HepG2 (cell line): ENCODE measurements at regions not wholly inside any gene's neighbourhood (a gene's known extent, or its start where the extent isn't known, plus 50 kb on each side); places are given as distances from the start of the nearest gene placed in this dataset.

Source experiments
- ATAC-seq: fragments of 200-7000 bp; cut with Tn5 transposase; 3 replicates; pipeline ENCODE4 v1.9.1; 2020; ENCODE audit warnings: mild to moderate bottlenecking, moderate library complexity
- BruUV-seq: library from RNA; stranded (reverse); fragments of 400-500 nt; replicated peaks from 2 replicates; lab custom pipeline; 2021; lab: Mats Ljungman, UMichigan
- CTCF ChIA-PET: fragments of 300-600 bp; formaldehyde crosslinking; extraction: SDS; loops from one replicate; lab custom pipeline; 2021; ENCODE audit warnings: low total read pairs, inconsistent platforms, low intra/inter-chr PET ratio; lab: Yijun Ruan, JAX
- POLR2A ChIA-PET: fragments of 350-600 bp; sonication (Branson Sonifier 250); formaldehyde crosslinking; loops from one replicate; lab custom pipeline; 2020; ENCODE audit warnings: antibody characterized with exemption, inconsistent platforms; lab: Yijun Ruan, JAX
- DNase-seq: peaks from one replicate; pipeline ENCODE4 v3.0.0-alpha.2; 2015; ENCODE audit warnings: low spot score
- FAIRE-seq: peaks from 3 replicates; lab custom pipeline; 2011; peaks lifted over from hg19 to GRCh38; lab: Jason Lieb, UNC
- H2AFZ ChIP-seq: one replicate; pipeline ENCODE4 v1.6.1; 2011; ENCODE audit warnings: low read length, inconsistent platforms
- H3K27ac ChIP-seq: fragments of 300-600 bp; 3 replicates; pipeline ENCODE4 v1.8.0; 2011; ENCODE audit warnings: mixed run types, mild to moderate bottlenecking, mixed read lengths, low read length, inconsistent platforms; ENCODE audit not compliant: insufficient read depth; ENCODE audit errors: extremely low read length
- H3K27me3 ChIP-seq, 2 experiments: fragments of 200-600 bp in 1 of 2; 2 replicates in 1 of 2; 3 replicates in 1 of 2; pipeline versions ENCODE4 v1.6.0 to v1.8.0; 2011; ENCODE audit warnings: low read length in 2 of 2, mild to moderate bottlenecking in 2 of 2, moderate library complexity in 2 of 2, inconsistent platforms in 1 of 2; ENCODE audit not compliant: insufficient read depth in 2 of 2, control insufficient read depth in 1 of 2
- H3K36me3 ChIP-seq, 2 experiments: fragments of 200-600 bp in 1 of 2; replicated peaks in 1 of 2; 2 replicates in 1 of 2; 3 replicates in 1 of 2; pipeline versions ENCODE4 v1.5.1 to v1.8.0; 2011; ENCODE audit warnings: low read length in 2 of 2, inconsistent platforms in 1 of 2; ENCODE audit not compliant: insufficient read depth in 2 of 2, control insufficient read depth in 1 of 2
- H3K4me1 ChIP-seq: 2 replicates; pipeline ENCODE4 v1.5.1; 2012; ENCODE audit warnings: low read length, inconsistent platforms; ENCODE audit not compliant: insufficient read depth
- H3K4me2 ChIP-seq: 2 replicates; pipeline ENCODE4 v1.6.0; 2011; ENCODE audit warnings: low read depth, low read length, inconsistent platforms
- H3K4me3 ChIP-seq, 3 experiments: fragments of 200-600 bp in 1 of 3; sonication (generic), shearing (Covaris generic) in 1 of 3; replicated peaks in 1 of 3; 2 replicates each; pipeline ENCODE4 v1.5.1; 2011 to 2016; ENCODE audit warnings: low read length in 3 of 3, inconsistent platforms in 2 of 3, low read depth in 2 of 3, mild to moderate bottlenecking in 2 of 3, control low read depth in 1 of 3, mixed read lengths in 1 of 3; ENCODE audit not compliant: insufficient read depth in 1 of 3
- H3K79me2 ChIP-seq: one replicate; pipeline ENCODE4 v1.6.1; 2011; ENCODE audit warnings: low read length, inconsistent platforms; ENCODE audit not compliant: insufficient read depth
- H3K9ac ChIP-seq: 2 replicates; pipeline ENCODE4 v1.6.0; 2011; ENCODE audit warnings: mild to moderate bottlenecking, low read depth, low read length, inconsistent platforms; ENCODE audit not compliant: insufficient read depth
- H3K9me3 ChIP-seq: 2 replicates; pipeline ENCODE4 v1.5.1; 2012; ENCODE audit warnings: mild to moderate bottlenecking, low read length
- H4K20me1 ChIP-seq: 2 replicates; pipeline ENCODE4 v1.6.0; 2011; ENCODE audit warnings: inconsistent platforms, mild to moderate bottlenecking, low read length, moderate library complexity; ENCODE audit not compliant: insufficient read depth
- KDM5B ChIP-seq: sonication (generic); formaldehyde crosslinking; IDR thresholded peaks from 2 replicates; pipeline ENCODE4 v1.4.0; 2020; ENCODE audit warnings: missing genetic modification reagents, mild to moderate bottlenecking, borderline replicate concordance
- MNT ChIP-seq: fragments of 450-650 bp; IDR thresholded peaks from 2 replicates; pipeline ENCODE4 v1.6.1; 2016
- MXD4 ChIP-seq: IDR thresholded peaks from 2 replicates; pipeline ENCODE4 v1.6.1; 2016; ENCODE audit warnings: mild to moderate bottlenecking, missing biosample characterization, missing genetic modification reagents
- NFE2L1 ChIP-seq: sonication (generic); formaldehyde crosslinking; IDR thresholded peaks from 2 replicates; pipeline ENCODE4 v1.4.0; 2020; ENCODE audit warnings: missing genetic modification reagents, mild to moderate bottlenecking, borderline replicate concordance
- ONECUT2 ChIP-seq: sonication (generic); formaldehyde crosslinking; IDR thresholded peaks from 2 replicates; pipeline ENCODE4 v1.4.0; 2020; ENCODE audit warnings: missing genetic modification reagents
- PCBP2 ChIP-seq: fragments of 200-400 bp; formaldehyde crosslinking; optimal IDR thresholded peaks from 2 replicates; pipeline ENCODE3; 2018; ENCODE audit warnings: low read length, low read depth; ENCODE audit not compliant: poor library complexity, severe bottlenecking
- SMC3 ChIP-seq: IDR thresholded peaks from 2 replicates; pipeline ENCODE4 v1.6.1; 2011; ENCODE audit warnings: low read length, improper control_type of control experiment
- SP140L ChIP-seq: sonication (generic); formaldehyde crosslinking; IDR thresholded peaks from 2 replicates; pipeline ENCODE4 v1.4.0; 2020; ENCODE audit warnings: missing genetic modification reagents, borderline replicate concordance
- ZKSCAN8 ChIP-seq: IDR thresholded peaks from 2 replicates; pipeline ENCODE4 v1.6.1; 2016; ENCODE audit warnings: borderline replicate concordance, missing genetic modification reagents, missing compliant biosample characterization
- ZNF329 ChIP-seq: sonication (generic); formaldehyde crosslinking; IDR thresholded peaks from 2 replicates; pipeline ENCODE4 v1.9.0; 2021; ENCODE audit warnings: low read depth, mild to moderate bottlenecking, missing genetic modification reagents
- ZNF382 ChIP-seq: sonication (generic); formaldehyde crosslinking; IDR thresholded peaks from 2 replicates; pipeline ENCODE4 v1.5.0; 2020; ENCODE audit warnings: missing genetic modification reagents, mild to moderate bottlenecking, borderline replicate concordance
- ZNF614 ChIP-seq: IDR thresholded peaks from 2 replicates; pipeline ENCODE4 v1.6.1; 2018; ENCODE audit warnings: missing biosample characterization, missing genetic modification reagents, inconsistent platforms, borderline replicate concordance
- ZNF709 ChIP-seq: sonication (generic); formaldehyde crosslinking; IDR thresholded peaks from 2 replicates; pipeline ENCODE4 v1.5.0; 2020; ENCODE audit warnings: mild to moderate bottlenecking, missing genetic modification reagents
- ZNF777 ChIP-seq: sonication (generic); formaldehyde crosslinking; IDR thresholded peaks from 2 replicates; pipeline ENCODE4 v1.4.0; 2020; ENCODE audit warnings: missing genetic modification reagents
- ZNF879 ChIP-seq: sonication (generic); formaldehyde crosslinking; IDR thresholded peaks from 2 replicates; pipeline ENCODE4 v1.8.1; 2023; ENCODE audit warnings: missing genetic modification reagents
- WGBS: methylation state at CpG from one replicate; pipeline ENCODE4 v1.1.6; 2017; ENCODE audit warnings: low lambda C conversion rate; 5-methylcytosine and 5-hydroxymethylcytosine counted together
- in situ Hi-C: cut with HindIII; loops from 2 replicates; pipeline ENCODE4 v1.10.0; 2017; ENCODE audit warnings: low pct_unique_long_range_greater_than_20kb; ENCODE audit not compliant: extremely low pct_ligation_motif_present
- intact Hi-C: fragments of 100-400 bp; cut with micrococcal nuclease; formaldehyde crosslinking; loops from one replicate; pipeline ENCODE4 v1.10.0; 2022; ENCODE audit not compliant: unreplicated experiment

DNA sequence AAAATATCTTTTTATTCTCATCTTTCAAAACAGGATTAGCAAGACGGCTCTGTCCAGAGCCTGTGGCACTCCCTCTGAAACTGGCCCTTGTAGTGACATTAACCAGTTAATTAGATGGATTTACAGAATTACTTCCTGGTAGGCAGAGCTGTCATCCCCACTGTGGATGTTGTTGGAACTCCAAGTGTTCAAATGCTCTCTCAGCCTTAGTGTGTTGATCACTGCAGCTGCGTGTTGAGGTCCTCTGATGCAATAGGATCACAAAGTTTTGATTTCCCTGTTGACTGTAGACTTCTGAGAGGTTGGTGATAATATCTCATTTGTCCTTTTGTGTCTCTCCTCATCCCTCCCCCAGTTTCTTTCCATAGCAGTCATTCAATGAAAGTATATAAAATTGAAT lies 117.3 kb upstream of the CDK6 start:
- H3K4me3 ChIP-seq = no peak overlapping the region
- WGBS = 0% methylated on average over 2 of the region's 2 CpGs
- no peak overlapping the region for H2AFZ ChIP-seq
- H3K4me2 ChIP-seq = no peak overlapping the region
- H3K27me3 ChIP-seq = no peaks in the 10 kb centered on the region
- no TSS peak for BruUV-seq
- ATAC-seq (no peak), FAIRE-seq (no peak), DNase-seq (no peak)
- no peaks in the 10 kb centered on the region for H3K9me3 ChIP-seq
- TF ChIP-seq PCBP2 = no peak
- no peak for TF ChIP-seq ONECUT2 (CRISPR knock-in tag)
- no peak for TF ChIP-seq MNT
- no peak for TF ChIP-seq SMC3
- TF ChIP-seq KDM5B = no peak
- no peak for TF ChIP-seq MXD4 (CRISPR knock-in tag)
- no peak for TF ChIP-seq ZNF879 (CRISPR knock-in tag)
- no peak for TF ChIP-seq NFE2L1 (CRISPR knock-in tag)
- TF ChIP-seq ZNF777 (CRISPR knock-in tag) = no peak
- no peak for TF ChIP-seq SP140L
- no peak for TF ChIP-seq ZKSCAN8 (CRISPR knock-in tag)
- no peak for TF ChIP-seq ZNF329 (CRISPR knock-in tag)
- TF ChIP-seq ZNF709 (CRISPR knock-in tag) = no peak
- no peak for TF ChIP-seq ZNF614 (CRISPR knock-in tag)
- no peak for TF ChIP-seq ZNF382 (CRISPR knock-in tag)
- H3K9ac ChIP-seq = no peak overlapping the region
- H3K79me2 ChIP-seq = no peaks in the 10 kb centered on the region
- no peak overlapping the region for H3K27ac ChIP-seq
- POLR2A ChIA-PET = no interaction called here
- CTCF ChIA-PET = no interaction called here
- intact Hi-C loops (no loop called here), in situ Hi-C loops (no loop called here)
- no peaks in the 10 kb centered on the region for H3K36me3 ChIP-seq
- no peaks in the 10 kb centered on the region for H3K4me1 ChIP-seq
- no peaks in the 10 kb centered on the region for H4K20me1 ChIP-seq
